ENCODE measurements at regions not wholly inside any gene's neighbourhood (a gene's known extent, or its start where the extent isn't known, plus 50 kb on each side); places are given as distances from the start of the nearest gene placed in this dataset.

- TF ChIP-seq EZH2 (IDR thresholded peaks at IDR 0.05; ENCODE audit: insufficient read depth, poor library complexity, severe bottlenecking) (no peak), EZH2phosphoT487 (IDR thresholded peaks at IDR 0.05; ENCODE audit: insufficient read depth, low read depth) (no peak)
- peak; percentile 50 for DNase-seq
- no peaks in the 10 kb centered on the region for H3K27me3 ChIP-seq (replicated peaks; ENCODE audit: insufficient read depth)
- no peak overlapping the region for H3K4me3 ChIP-seq
- H3K9me2 ChIP-seq (ENCODE audit: insufficient read depth) = no peaks in the 10 kb centered on the region
- no peaks in the 10 kb centered on the region for H3K9me3 ChIP-seq (ENCODE audit: low read depth)
- no peak overlapping the region for H3K27ac ChIP-seq
- H3F3A ChIP-seq (ENCODE audit: insufficient read depth) = peaks cover 13% of the 10 kb centered on the region
- no peak overlapping the region for H3K9ac ChIP-seq
- no peaks in the 10 kb centered on the region for H4K20me1 ChIP-seq (ENCODE audit: insufficient read depth)
- no peak overlapping the region for H2AFZ ChIP-seq
- H3K79me2 ChIP-seq (ENCODE audit: insufficient read depth) = no peaks in the 10 kb centered on the region
- no peaks in the 10 kb centered on the region for H3K36me3 ChIP-seq (ENCODE audit: low read depth)
- H3K4me1 ChIP-seq (ENCODE audit: insufficient read depth) = peaks cover 17% of the 10 kb centered on the region
- in situ Hi-C loops (cut with MboI) = no loop called here
- H3K4me2 ChIP-seq (ENCODE audit: unreplicated experiment) = no peak overlapping the region
- 95 to 96% methylated on average over 4 of the region's 4 CpGs for WGBS, 2 experiments (ENCODE audit: low coverage in 1 of 2, low lambda C conversion rate in 2 of 2, missing lambda C conversion rate in 2 of 2)
Observed at GRCh38 chr6:134374491-134375219, 56.7 kb upstream of the SGK1 start.

DNA sequence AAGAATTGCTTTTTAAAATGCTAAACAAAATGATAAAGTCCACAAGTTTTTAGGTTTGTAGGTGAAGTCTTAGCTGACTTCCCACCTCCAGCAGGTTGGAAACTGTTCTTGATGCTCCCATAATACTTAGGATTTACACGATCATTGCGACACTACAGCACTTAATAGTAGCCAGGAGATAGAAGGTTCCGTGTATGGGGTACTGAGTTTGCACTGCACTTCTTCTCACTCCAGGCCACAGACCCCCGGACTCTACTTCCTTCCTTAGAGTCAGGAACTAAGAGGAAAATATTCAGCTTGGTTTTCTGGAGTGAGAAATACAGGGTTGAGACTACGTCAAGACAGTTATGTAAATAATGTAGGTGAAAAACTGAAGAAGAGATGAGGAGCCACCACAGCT is 56.1 kb upstream of the SGK1 start:
- no peaks in the 10 kb centered on the region for H3K9me2 ChIP-seq (ENCODE audit: insufficient read depth)
- no peaks in the 10 kb centered on the region for H3K79me2 ChIP-seq (ENCODE audit: insufficient read depth)
- peaks cover 13% of the 10 kb centered on the region for H3F3A ChIP-seq (ENCODE audit: insufficient read depth)
- H3K36me3 ChIP-seq (ENCODE audit: low read depth) = no peaks in the 10 kb centered on the region
- no peaks in the 10 kb centered on the region for H3K9me3 ChIP-seq (ENCODE audit: low read depth)
- H3K4me3 ChIP-seq = no peak overlapping the region
- peak overlapping the region; percentile 41 for H3K4me2 ChIP-seq (ENCODE audit: unreplicated experiment)
- no peaks in the 10 kb centered on the region for H3K27me3 ChIP-seq (replicated peaks; ENCODE audit: insufficient read depth)
- in situ Hi-C loops (cut with MboI) = no loop called here
- no peak overlapping the region for H3K9ac ChIP-seq
- H4K20me1 ChIP-seq (ENCODE audit: insufficient read depth) = no peaks in the 10 kb centered on the region
- WGBS, 2 experiments (ENCODE audit: low coverage in 1 of 2, low lambda C conversion rate in 2 of 2, missing lambda C conversion rate in 2 of 2) = 92 to 93% methylated on average over 5 of the region's 5 CpGs
- TF ChIP-seq EZH2 (IDR thresholded peaks at IDR 0.05; ENCODE audit: insufficient read depth, poor library complexity, severe bottlenecking) (no peak), EZH2phosphoT487 (IDR thresholded peaks at IDR 0.05; ENCODE audit: insufficient read depth, low read depth) (no peak)
- no peak for DNase-seq
- peak overlapping the region; percentile 65 for H3K27ac ChIP-seq
- H3K4me1 ChIP-seq (ENCODE audit: insufficient read depth) = peaks cover 17% of the 10 kb centered on the region
- H2AFZ ChIP-seq = no peak overlapping the region

GRCh38 chr6:134373282-134373922 is 55.5 kb upstream of the SGK1 start:
- WGBS, 2 experiments (ENCODE audit: low coverage in 1 of 2, low lambda C conversion rate in 2 of 2, missing lambda C conversion rate in 2 of 2) = 12 to 16% methylated on average over 5 of the region's 5 CpGs
- H3K9me3 ChIP-seq (ENCODE audit: low read depth) = no peaks in the 10 kb centered on the region
- no peaks in the 10 kb centered on the region for H4K20me1 ChIP-seq (ENCODE audit: insufficient read depth)
- H3K27me3 ChIP-seq (replicated peaks; ENCODE audit: insufficient read depth) = no peaks in the 10 kb centered on the region
- peaks cover 17% of the 10 kb centered on the region for H3K4me1 ChIP-seq (ENCODE audit: insufficient read depth)
- TF ChIP-seq EZH2 (IDR thresholded peaks at IDR 0.05; ENCODE audit: insufficient read depth, poor library complexity, severe bottlenecking) = no peak
- no peak for TF ChIP-seq EZH2phosphoT487 (IDR thresholded peaks at IDR 0.05; ENCODE audit: insufficient read depth, low read depth)
- peak overlapping the region; percentile 41 for H3K4me2 ChIP-seq (ENCODE audit: unreplicated experiment)
- DNase-seq = peak; percentile 87
- peak overlapping the region; percentile 34 for H3K9ac ChIP-seq
- H3K9me2 ChIP-seq (ENCODE audit: insufficient read depth) = no peaks in the 10 kb centered on the region
- peaks cover 13% of the 10 kb centered on the region for H3F3A ChIP-seq (ENCODE audit: insufficient read depth)
- H3K4me3 ChIP-seq = no peak overlapping the region
- peak overlapping the region; percentile 65 for H3K27ac ChIP-seq
- no peaks in the 10 kb centered on the region for H3K36me3 ChIP-seq (ENCODE audit: low read depth)
- 0 out of 2 replicates have a peak overlapping the region, but pooled peaks have one; percentile 4 for H2AFZ ChIP-seq
- in situ Hi-C loops (cut with MboI) = no loop called here
- no peaks in the 10 kb centered on the region for H3K79me2 ChIP-seq (ENCODE audit: insufficient read depth)

DNA sequence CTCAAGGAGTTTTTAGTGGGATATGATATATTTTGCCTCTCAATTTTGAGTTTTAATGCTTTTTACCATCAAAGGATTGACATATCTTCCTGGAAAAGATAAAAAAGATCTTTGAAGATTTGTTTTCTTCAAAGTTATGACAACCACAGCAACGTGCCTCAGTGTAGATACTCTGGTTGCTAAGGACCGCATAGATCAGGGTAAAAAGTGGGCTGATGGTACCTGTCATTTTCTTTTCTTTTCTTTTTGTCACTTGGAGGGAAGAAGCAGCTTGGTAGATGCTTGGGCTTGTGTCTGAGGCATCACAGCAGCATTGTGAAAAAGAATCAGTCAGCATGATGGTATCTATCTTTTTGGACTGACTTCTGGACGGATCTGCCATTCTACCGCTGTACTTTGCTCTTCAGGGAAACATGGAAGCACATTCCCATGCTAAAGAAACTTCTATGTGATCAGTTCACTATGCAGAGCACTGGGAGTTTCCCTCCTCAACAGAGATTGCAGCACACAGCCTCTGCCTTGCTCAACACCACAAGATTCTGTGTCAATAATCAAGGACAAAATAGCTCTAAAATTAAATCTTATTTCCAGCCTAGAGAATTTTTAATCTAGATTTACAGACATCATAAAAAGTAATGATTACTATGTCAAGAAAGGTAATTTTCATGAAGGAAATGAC is 54.8 kb upstream of the SGK1 start:
- H3K4me3 ChIP-seq = no peak overlapping the region
- H2AFZ ChIP-seq = 0 out of 2 replicates have a peak overlapping the region, but pooled peaks have one; percentile 4
- peak; percentile 73 for DNase-seq
- no peaks in the 10 kb centered on the region for H4K20me1 ChIP-seq (ENCODE audit: insufficient read depth)
- no peaks in the 10 kb centered on the region for H3K36me3 ChIP-seq (ENCODE audit: low read depth)
- H3K27me3 ChIP-seq (replicated peaks; ENCODE audit: insufficient read depth) = no peaks in the 10 kb centered on the region
- 85% methylated on average over 4 of the region's 4 CpGs for WGBS, 2 experiments (ENCODE audit: low coverage in 1 of 2, low lambda C conversion rate in 2 of 2, missing lambda C conversion rate in 2 of 2)
- no peaks in the 10 kb centered on the region for H3K9me2 ChIP-seq (ENCODE audit: insufficient read depth)
- peak overlapping the region; percentile 34 for H3K9ac ChIP-seq
- peak overlapping the region; percentile 65 for H3K27ac ChIP-seq
- peaks cover 17% of the 10 kb centered on the region for H3K4me1 ChIP-seq (ENCODE audit: insufficient read depth)
- H3K9me3 ChIP-seq (ENCODE audit: low read depth) = no peaks in the 10 kb centered on the region
- H3F3A ChIP-seq (ENCODE audit: insufficient read depth) = peaks cover 13% of the 10 kb centered on the region
- no peak for TF ChIP-seq EZH2 (IDR thresholded peaks at IDR 0.05; ENCODE audit: insufficient read depth, poor library complexity, severe bottlenecking)
- no peak for TF ChIP-seq EZH2phosphoT487 (IDR thresholded peaks at IDR 0.05; ENCODE audit: insufficient read depth, low read depth)
- peak overlapping the region; percentile 41 for H3K4me2 ChIP-seq (ENCODE audit: unreplicated experiment)
- in situ Hi-C loops (cut with MboI) = no loop called here
- no peaks in the 10 kb centered on the region for H3K79me2 ChIP-seq (ENCODE audit: insufficient read depth)
